Mucosa of rectum (tissue), 2 donors: ENCODE measurements at regions not wholly inside any gene's neighbourhood (a gene's known extent, or its start where the extent isn't known, plus 50 kb on each side); places are given as distances from the start of the nearest gene placed in this dataset.
"Not testable (repeated sequence)": the region's sequence is repeated elsewhere in the genome, so short reads cannot be mapped to it uniquely, and the experiment has no call there.

Source experiments
- H3K27ac ChIP-seq, 2 donors: one replicate each; pipeline ENCODE4 v1.7.0; 2013; ENCODE audit warnings: inconsistent platforms in 2 of 2, low read depth in 2 of 2, low read length in 2 of 2
- H3K27me3 ChIP-seq, 2 donors: one replicate each; pipeline ENCODE4 v1.7.0; 2013; ENCODE audit warnings: low read length in 2 of 2; ENCODE audit not compliant: control insufficient read depth in 2 of 2, insufficient read depth in 2 of 2
- H3K36me3 ChIP-seq, 2 donors: one replicate each; pipeline ENCODE4 v1.7.0; 2013; ENCODE audit warnings: low read length in 2 of 2; ENCODE audit not compliant: control insufficient read depth in 2 of 2, insufficient read depth in 2 of 2
- H3K4me1 ChIP-seq, 2 donors: one replicate each; pipeline ENCODE4 v1.7.0; 2013; ENCODE audit warnings: low read length in 2 of 2, mild to moderate bottlenecking in 1 of 2; ENCODE audit not compliant: control insufficient read depth in 2 of 2, insufficient read depth in 2 of 2
- H3K4me3 ChIP-seq, 2 donors: one replicate each; pipeline ENCODE4 v1.7.0; 2013; ENCODE audit warnings: low read length in 2 of 2
- H3K9ac ChIP-seq, 2 donors: one replicate each; pipeline ENCODE4 v1.7.0; 2013; ENCODE audit warnings: low read length in 2 of 2, low read depth in 1 of 2, mild to moderate bottlenecking in 1 of 2
- H3K9me3 ChIP-seq, 2 donors: one replicate each; pipeline ENCODE4 v1.7.0; 2013; ENCODE audit warnings: low read length in 2 of 2; ENCODE audit not compliant: control insufficient read depth in 2 of 2
- donor health status: healthy.
- donor health status: Normal muscosa, but diverticular disease.

- no peaks in the 10 kb centered on the region for H3K36me3 ChIP-seq
- no peaks in the 10 kb centered on the region for H3K4me1 ChIP-seq
- no peak overlapping the region for H3K9ac ChIP-seq
- H3K27ac ChIP-seq: no peak overlapping the region
- no peak overlapping the region for H3K4me3 ChIP-seq
- H3K9me3 ChIP-seq: no peaks in the 10 kb centered on the region
- H3K27me3 ChIP-seq: no peaks in the 10 kb centered on the region
Observed at GRCh38 chr6:76840865-76841264, 622.4 kb downstream of the HTR1B start.

DNA sequence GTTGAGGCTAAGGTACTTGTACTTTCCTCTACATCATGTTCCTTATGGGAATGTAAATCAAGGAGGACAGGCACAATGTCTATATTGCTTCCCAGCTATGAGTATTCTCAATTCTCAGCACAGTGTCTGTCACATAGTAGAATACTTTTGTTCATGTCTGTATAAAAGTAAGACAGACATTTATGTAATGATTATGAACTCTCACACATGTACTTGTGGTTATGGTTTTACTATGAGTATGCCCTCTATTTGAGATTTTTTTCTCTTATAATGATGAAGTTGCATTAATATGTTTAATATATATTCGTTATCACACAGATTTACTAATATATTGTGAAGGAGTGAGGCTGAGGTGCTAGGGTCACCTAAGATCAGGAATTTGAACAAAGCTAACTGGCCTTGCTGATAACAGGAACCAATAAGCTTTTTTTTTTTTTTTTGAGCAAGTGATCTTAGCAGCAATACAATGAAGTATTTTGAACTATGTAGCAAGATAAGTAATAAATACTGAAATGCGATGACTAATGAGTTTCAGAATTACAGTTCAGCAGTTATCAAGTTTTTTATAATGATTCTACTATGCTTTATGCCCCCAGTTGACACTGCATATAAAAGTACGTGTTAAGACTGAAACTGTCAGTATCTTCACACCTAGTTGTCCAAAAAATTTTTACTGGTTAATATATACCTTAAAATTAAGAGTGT is 623.1 kb downstream of the HTR1B start:
- H3K4me1 ChIP-seq: no peaks in the 10 kb centered on the region

DNA sequence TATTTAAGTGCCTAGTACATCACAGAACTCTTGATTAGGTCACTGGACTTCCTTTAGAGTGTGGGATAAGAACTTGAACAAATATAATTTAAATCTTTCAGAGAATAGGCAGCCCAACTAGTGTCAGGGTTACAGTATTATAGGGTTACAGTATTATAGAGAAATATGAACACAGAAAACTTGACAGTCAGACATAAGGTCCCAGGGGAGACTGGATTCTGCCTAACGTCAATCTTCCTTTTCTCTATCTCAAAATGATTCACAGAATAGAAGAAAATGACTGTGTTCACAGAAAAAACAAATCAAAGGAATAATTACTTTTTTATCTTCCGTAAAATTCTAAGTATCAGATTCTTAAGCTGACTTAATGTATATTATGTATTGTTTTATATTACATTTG is 623.8 kb downstream of the HTR1B start:
- Histone ChIP-seq H3K4me1 (no peaks in the 10 kb centered on the region), H3K27me3 (no peaks in the 10 kb centered on the region), H3K36me3 (no peaks in the 10 kb centered on the region), H3K27ac (no peak overlapping the region), H3K4me3 (no peak overlapping the region), H3K9me3 (no peaks in the 10 kb centered on the region), H3K9ac (no peak overlapping the region)

More for the DNA sequence above, 623.1 kb downstream of the HTR1B start:
- Histone ChIP-seq H3K36me3 (no peaks in the 10 kb centered on the region), H3K4me3 (no peak overlapping the region), H3K27ac (no peak overlapping the region), H3K27me3 (no peaks in the 10 kb centered on the region), H3K9me3 (no peaks in the 10 kb centered on the region), H3K9ac (no peak overlapping the region)

DNA sequence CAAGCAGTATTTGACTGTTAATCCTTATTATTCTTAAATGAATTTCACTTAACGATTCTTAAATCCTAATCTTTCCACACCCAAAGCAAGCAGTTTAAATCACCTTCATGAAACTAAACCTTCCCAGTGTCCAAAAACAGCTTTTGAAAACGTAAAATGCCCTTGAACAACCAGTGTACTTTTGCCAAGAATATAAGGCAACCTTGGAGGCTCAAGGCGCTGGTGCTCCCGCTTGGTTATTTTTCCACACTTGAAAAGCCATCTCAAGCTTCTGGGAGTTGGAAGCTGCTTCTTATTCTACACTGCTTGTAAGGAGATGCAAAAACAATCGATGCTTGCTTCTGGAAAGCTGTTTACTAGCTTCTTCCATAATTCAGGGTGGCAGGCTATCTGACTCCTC is 625.7 kb downstream of the HTR1B start:
- Histone ChIP-seq H3K9me3 (no peaks in the 10 kb centered on the region), H3K4me3 (no peak overlapping the region), H3K27ac (no peak overlapping the region), H3K9ac (no peak overlapping the region), H3K36me3 (no peaks in the 10 kb centered on the region), H3K4me1 (no peaks in the 10 kb centered on the region), H3K27me3 (no peaks in the 10 kb centered on the region)

DNA sequence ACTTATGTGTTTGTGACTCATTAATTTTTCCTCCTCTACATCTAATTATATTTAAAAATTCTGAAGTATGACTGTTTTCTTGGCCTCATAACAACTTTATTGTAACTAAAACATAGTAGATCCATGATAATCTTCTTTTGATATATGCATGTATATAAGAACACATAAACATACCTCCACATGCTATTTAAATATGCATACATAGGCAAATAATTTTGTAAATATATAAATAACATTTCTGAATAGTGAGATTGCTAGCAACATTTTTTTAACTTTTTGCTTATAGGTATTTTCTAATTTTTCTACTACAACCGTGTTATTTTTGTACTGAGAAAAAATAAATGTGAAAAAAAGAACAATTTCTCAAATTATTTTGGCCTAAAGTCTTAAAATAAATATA is 627.6 kb downstream of the HTR1B start:
- Histone ChIP-seq H3K9ac (no peak overlapping the region), H3K36me3 (no peaks in the 10 kb centered on the region), H3K27me3 (no peaks in the 10 kb centered on the region), H3K4me1 (no peaks in the 10 kb centered on the region), H3K9me3 (no peaks in the 10 kb centered on the region), H3K27ac (no peak overlapping the region), H3K4me3 (no peak overlapping the region)

DNA sequence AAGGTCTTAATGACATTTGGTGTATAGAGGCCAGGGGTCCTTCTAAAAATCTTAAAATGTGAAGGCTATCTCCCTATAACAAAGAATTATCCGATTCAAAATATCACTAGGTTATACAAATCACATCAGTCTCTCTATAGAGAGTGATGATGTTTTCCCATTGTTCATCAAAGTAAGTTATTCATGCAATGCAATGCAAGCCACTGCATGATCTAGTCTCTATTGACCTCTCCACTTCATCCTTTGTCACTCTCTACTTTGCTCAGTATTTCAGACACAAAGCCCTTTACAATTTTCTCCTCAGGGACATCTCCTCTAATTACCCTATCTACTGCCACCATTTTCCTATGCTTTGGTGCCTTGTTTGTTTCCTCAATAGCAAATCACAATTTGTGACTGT is 628.0 kb downstream of the HTR1B start:
- Histone ChIP-seq H3K27me3 (no peaks in the 10 kb centered on the region), H3K36me3 (no peaks in the 10 kb centered on the region), H3K27ac (no peak overlapping the region), H3K9me3 (no peaks in the 10 kb centered on the region), H3K4me1 (no peaks in the 10 kb centered on the region), H3K9ac (no peak overlapping the region), H3K4me3 (no peak overlapping the region)

DNA sequence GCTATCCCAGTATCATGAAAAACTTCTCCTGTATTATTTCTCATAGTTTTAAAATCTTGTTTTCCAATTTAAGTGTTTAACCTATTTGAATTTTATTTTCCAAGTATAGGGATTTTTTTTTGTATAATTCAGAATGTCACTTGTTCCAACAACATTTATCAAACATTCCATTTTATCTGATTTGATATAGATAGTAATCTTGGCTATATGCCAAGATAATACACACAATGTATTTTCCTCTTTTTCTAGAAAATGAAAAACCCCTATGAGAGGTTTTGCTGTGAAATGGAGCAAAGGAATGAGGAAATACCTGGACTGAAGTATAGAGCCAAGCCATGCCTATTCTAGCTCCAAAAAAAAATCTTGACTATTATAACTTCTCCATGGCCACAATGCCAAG is 628.9 kb downstream of the HTR1B start:
- H3K4me3 ChIP-seq: no peak overlapping the region
- H3K36me3 ChIP-seq: no peaks in the 10 kb centered on the region
- H3K4me1 ChIP-seq: no peaks in the 10 kb centered on the region
- no peak overlapping the region for H3K9ac ChIP-seq
- no peak overlapping the region for H3K27ac ChIP-seq
- H3K9me3 ChIP-seq: no peaks in the 10 kb centered on the region
- no peaks in the 10 kb centered on the region for H3K27me3 ChIP-seq

GRCh38 chr6:76831299-76831698 is 632.0 kb downstream of the HTR1B start:
- no peak overlapping the region for H3K27ac ChIP-seq
- no peaks in the 10 kb centered on the region for H3K9me3 ChIP-seq
- H3K4me3 ChIP-seq: no peak overlapping the region
- no peaks in the 10 kb centered on the region for H3K4me1 ChIP-seq
- no peak overlapping the region for H3K9ac ChIP-seq
- no peaks in the 10 kb centered on the region for H3K36me3 ChIP-seq
- H3K27me3 ChIP-seq: no peaks in the 10 kb centered on the region

GRCh38 chr6:76823578-76823977 is 639.7 kb downstream of the HTR1B start:
- not testable (repeated sequence) for H3K27ac ChIP-seq, H3K4me3 ChIP-seq, H3K36me3 ChIP-seq, H3K9ac ChIP-seq, H3K9me3 ChIP-seq, H3K27me3 ChIP-seq, H3K4me1 ChIP-seq

DNA sequence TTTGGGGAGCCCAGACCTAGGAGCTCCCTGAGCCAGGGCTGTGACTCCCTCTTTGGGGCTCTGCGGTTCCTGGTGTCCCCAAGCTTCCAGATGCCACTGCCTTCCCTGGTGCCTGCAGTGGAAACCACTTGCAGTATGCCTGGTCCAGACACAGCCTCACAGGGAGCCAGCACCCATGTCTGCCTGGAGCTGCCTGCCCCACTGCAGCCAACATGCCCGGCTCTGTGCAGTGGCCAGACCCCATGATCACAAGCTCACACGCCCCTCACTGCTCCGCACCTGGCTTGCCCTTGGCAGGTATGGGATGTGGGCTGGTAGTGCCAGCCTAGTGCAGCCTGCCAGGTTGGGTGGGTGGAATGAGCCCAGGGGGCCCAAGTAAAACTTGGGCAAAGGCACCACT is 644.8 kb downstream of the HTR1B start:
- H3K27me3 ChIP-seq: no peaks in the 10 kb centered on the region

DNA sequence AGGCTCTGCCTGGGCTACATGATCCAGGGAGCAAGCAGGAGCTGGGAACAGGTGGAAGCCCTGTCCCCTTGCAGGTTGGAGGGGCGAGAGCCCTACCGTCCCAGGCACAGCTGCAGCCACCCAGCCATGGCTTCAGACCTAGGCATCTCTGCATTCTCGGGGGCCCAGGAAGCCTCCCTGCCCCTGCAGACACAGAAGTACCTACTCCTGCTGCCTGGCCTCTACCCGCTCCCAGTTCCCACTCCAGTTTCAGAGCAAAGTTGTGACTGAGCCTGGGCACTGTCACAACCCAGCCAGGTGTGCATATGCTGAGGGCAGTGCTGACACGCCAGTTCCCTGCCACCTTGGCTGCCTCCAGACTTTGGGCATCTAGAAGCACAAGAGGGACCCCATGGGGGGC is 645.9 kb downstream of the HTR1B start:
- Histone ChIP-seq H3K4me1 (no peaks in the 10 kb centered on the region), H3K9me3 (no peaks in the 10 kb centered on the region)

More for the DNA sequence above, 644.8 kb downstream of the HTR1B start:
- H3K4me3 ChIP-seq: no peak overlapping the region
- no peak overlapping the region for H3K9ac ChIP-seq
- H3K9me3 ChIP-seq: no peaks in the 10 kb centered on the region
- H3K4me1 ChIP-seq: no peaks in the 10 kb centered on the region
- no peak overlapping the region for H3K27ac ChIP-seq
- no peaks in the 10 kb centered on the region for H3K36me3 ChIP-seq

More for the DNA sequence above, 645.9 kb downstream of the HTR1B start:
- H3K36me3 ChIP-seq: no peaks in the 10 kb centered on the region
- no peak overlapping the region for H3K9ac ChIP-seq
- H3K4me3 ChIP-seq: no peak overlapping the region
- no peak overlapping the region for H3K27ac ChIP-seq
- no peaks in the 10 kb centered on the region for H3K27me3 ChIP-seq
